IMR-90 (cell line): ENCODE measurements at regions not wholly inside any gene's neighbourhood (a gene's known extent, or its start where the extent isn't known, plus 50 kb on each side); places are given as distances from the start of the nearest gene placed in this dataset.

Source experiments
- ATAC-seq: fragments of 200-7000 bp; cut with Tn5 transposase; 2 replicates; pipeline ENCODE4 v1.9.1; 2020; ENCODE audit warnings: low read depth, mild to moderate bottlenecking, moderate library complexity
- BruUV-seq: library from RNA; stranded (reverse); fragments of 400-500 nt; replicated peaks from 2 replicates; lab custom pipeline; 2021; lab: Mats Ljungman, UMichigan
- CTCF ChIA-PET: fragments of 300-600 bp; formaldehyde crosslinking; extraction: SDS; loops from one replicate; lab custom pipeline; 2021; ENCODE audit warnings: antibody characterized with exemption; lab: Yijun Ruan, JAX
- POLR2A ChIA-PET: fragments of 300-600 bp; sonication (Branson Sonifier 250); formaldehyde crosslinking; loops from one replicate; lab custom pipeline; 2022; ENCODE audit warnings: antibody characterized with exemption; ENCODE audit not compliant: unreplicated experiment; lab: Charles Lee
- DNase-seq: peaks from one replicate; pipeline ENCODE4 v3.0.0; 2013
- H2AFZ ChIP-seq: replicated peaks from 2 replicates; pipeline ENCODE3; 2013; ENCODE audit warnings: low read length, mild to moderate bottlenecking; ENCODE audit not compliant: poor library complexity
- H2AK5ac ChIP-seq: 2 replicates; pipeline ENCODE4 v1.6.1; 2013; ENCODE audit warnings: low read depth, low read length, inconsistent platforms
- H2AK9ac ChIP-seq: replicated peaks from 2 replicates; pipeline ENCODE3; 2013; ENCODE audit warnings: mild to moderate bottlenecking, low read depth, low read length, moderate library complexity; ENCODE audit not compliant: poor library complexity
- H2BK120ac ChIP-seq: 2 replicates; pipeline ENCODE4 v1.6.1; 2013; ENCODE audit warnings: low read depth, low read length, inconsistent platforms
- H2BK15ac ChIP-seq: 3 replicates; pipeline ENCODE4 v1.6.1; 2013; ENCODE audit warnings: low read depth, low read length, inconsistent platforms
- H2BK20ac ChIP-seq: 2 replicates; pipeline ENCODE4 v1.6.1; 2013; ENCODE audit warnings: low read depth, mild to moderate bottlenecking, inconsistent platforms, low read length, moderate library complexity
- H2BK5ac ChIP-seq: 2 replicates; pipeline ENCODE4 v1.6.1; 2013; ENCODE audit warnings: mild to moderate bottlenecking, low read depth, low read length, inconsistent platforms; ENCODE audit not compliant: poor library complexity, severe bottlenecking
- H3K14ac ChIP-seq: replicated peaks from 2 replicates; pipeline ENCODE4 v1.6.1; 2013; ENCODE audit warnings: low read depth, low read length, inconsistent platforms
- H3K18ac ChIP-seq: 2 replicates; pipeline ENCODE4 v1.6.1; 2013; ENCODE audit warnings: low read depth, low read length, control low read depth
- H3K23ac ChIP-seq: 2 replicates; pipeline ENCODE4 v1.6.1; 2013; ENCODE audit warnings: low read depth, low read length, inconsistent platforms
- H3K27ac ChIP-seq: 2 replicates; pipeline ENCODE4 v1.5.1; 2013; ENCODE audit warnings: mild to moderate bottlenecking, control low read depth, low read length; ENCODE audit not compliant: insufficient read depth
- H3K27me3 ChIP-seq: 2 replicates; pipeline ENCODE4 v1.6.1; 2013; ENCODE audit warnings: low read length; ENCODE audit not compliant: control insufficient read depth, insufficient read depth
- H3K36me3 ChIP-seq: 2 replicates; pipeline ENCODE4 v1.6.1; 2013; ENCODE audit warnings: low read length, mixed read lengths; ENCODE audit not compliant: control insufficient read depth, insufficient read depth
- H3K4ac ChIP-seq: 2 replicates; pipeline ENCODE4 v1.6.1; 2013; ENCODE audit warnings: low read depth, low read length, inconsistent platforms
- H3K4me1 ChIP-seq: 2 replicates; pipeline ENCODE4 v1.6.1; 2013; ENCODE audit warnings: low read length, mixed read lengths; ENCODE audit not compliant: control insufficient read depth, insufficient read depth
- H3K4me2 ChIP-seq: 2 replicates; pipeline ENCODE4 v1.6.1; 2013; ENCODE audit warnings: low read depth, mild to moderate bottlenecking, control low read depth, low read length, moderate library complexity
- H3K4me3 ChIP-seq: 2 replicates; pipeline ENCODE4 v1.5.1; 2013; ENCODE audit warnings: low read depth, mild to moderate bottlenecking, control low read depth, low read length, moderate library complexity; ENCODE audit not compliant: insufficient read depth
- H3K56ac ChIP-seq: 2 replicates; pipeline ENCODE4 v1.6.1; 2013; ENCODE audit warnings: low read length, inconsistent platforms; ENCODE audit not compliant: insufficient read depth; ENCODE audit errors: extremely low read depth
- H3K79me1 ChIP-seq, 2 experiments: 2 replicates each; pipeline ENCODE4 v1.6.1; 2013; ENCODE audit warnings: low read length in 2 of 2, inconsistent platforms in 1 of 2, low read depth in 1 of 2
- H3K9ac ChIP-seq: 2 replicates; pipeline ENCODE4 v1.6.1; 2013; ENCODE audit warnings: low read depth, low read length, control low read depth
- H3K9me1 ChIP-seq: 2 replicates; pipeline ENCODE4 v1.6.1; 2013; ENCODE audit warnings: low read length, inconsistent platforms; ENCODE audit not compliant: insufficient read depth
- H3K9me3 ChIP-seq: 2 replicates; pipeline ENCODE4 v1.6.1; 2013; ENCODE audit warnings: low read length; ENCODE audit not compliant: control insufficient read depth, insufficient read depth
- H4K20me1 ChIP-seq: 2 replicates; pipeline ENCODE4 v1.6.1; 2013; ENCODE audit warnings: low read length, inconsistent platforms; ENCODE audit not compliant: insufficient read depth
- H4K5ac ChIP-seq: 2 replicates; pipeline ENCODE4 v1.6.1; 2013; ENCODE audit warnings: mild to moderate bottlenecking, low read depth, low read length, control low read depth
- H4K8ac ChIP-seq, 2 experiments: 2 replicates each; pipeline ENCODE4 v1.6.1; 2013; ENCODE audit warnings: low read depth in 2 of 2, low read length in 2 of 2, control low read depth in 1 of 2, inconsistent platforms in 1 of 2
- H4K91ac ChIP-seq: 2 replicates; pipeline ENCODE4 v1.6.1; 2013; ENCODE audit warnings: low read depth, low read length, inconsistent platforms; ENCODE audit not compliant: insufficient read depth
- FOS ChIP-seq: fragments of 150-350 bp; IDR thresholded peaks from 2 replicates; pipeline ENCODE4 v1.6.1; 2016; ENCODE audit warnings: low read depth, low read length
- MAFK ChIP-seq: IDR thresholded peaks from 2 replicates; pipeline ENCODE4 v1.6.1; 2012; ENCODE audit warnings: low read depth, low read length, improper control_type of control experiment
- MXI1 ChIP-seq: IDR thresholded peaks from 2 replicates; pipeline ENCODE4 v1.6.1; 2012; ENCODE audit warnings: low read depth, mild to moderate bottlenecking, low read length, moderate library complexity, borderline replicate concordance
- NFE2L2 ChIP-seq: fragments of 150-350 bp; IDR thresholded peaks from 2 replicates; pipeline ENCODE4 v1.6.1; 2016; ENCODE audit warnings: low read depth, mild to moderate bottlenecking, low read length
- RCOR1 ChIP-seq: IDR thresholded peaks from 2 replicates; pipeline ENCODE4 v1.6.1; 2012; ENCODE audit warnings: mild to moderate bottlenecking, low read length, improper control_type of control experiment; ENCODE audit not compliant: insufficient replicate concordance
- WGBS, 2 experiments: methylation state at CpG; one replicate each; pipeline versions ENCODE4 v1.1.5 to v1.1.7; 2013; ENCODE audit warnings: missing lambda C conversion rate in 2 of 2; ENCODE audit not compliant: insufficient read length in 1 of 2; ENCODE audit errors: extremely low coverage in 2 of 2; 5-methylcytosine and 5-hydroxymethylcytosine counted together
- dilution Hi-C: fragments of 300-500 bp; cut with HindIII; formaldehyde crosslinking; loops from one replicate; pipeline ENCODE4 v1.14.3; 2018; ENCODE audit warnings: low sequenced_read_pairs; ENCODE audit not compliant: unreplicated experiment
- in situ Hi-C: fragments of 300-500 bp; cut with MboI; formaldehyde crosslinking; loops from 3 replicates; pipeline ENCODE4 v1.14.3; 2019; ENCODE audit warnings: low sequenced_read_pairs, inconsistent platforms, mixed read lengths
- intact Hi-C: fragments of 100-400 bp; cut with micrococcal nuclease; formaldehyde crosslinking; loops from 2 replicates; pipeline ENCODE4 v1.10.0; 2022

- Histone ChIP-seq H4K91ac (no peak overlapping the region), H3K9me3 (peaks cover 4% of the 10 kb centered on the region), H4K20me1 (no peaks in the 10 kb centered on the region), H3K18ac (no peak overlapping the region), H3K27me3 (no peaks in the 10 kb centered on the region), H4K5ac (no peak overlapping the region), H3K56ac (no peak overlapping the region), H2BK15ac (no peak overlapping the region), H3K9me1 (no peaks in the 10 kb centered on the region), H3K9ac (no peak overlapping the region), H3K4me2 (no peak overlapping the region), H3K27ac (no peak overlapping the region), H4K8ac (no peak overlapping the region), H3K79me1 (no peaks in the 10 kb centered on the region), H3K23ac (no peak overlapping the region), H2AFZ (no peak overlapping the region), H3K36me3 (no peaks in the 10 kb centered on the region), H3K4me1 (peaks cover 2% of the 10 kb centered on the region), H2AK5ac (no peak overlapping the region), H2BK120ac (no peak overlapping the region), H3K4ac (no peak overlapping the region), H3K14ac (no peak overlapping the region), H2BK20ac (no peak overlapping the region), H3K4me3 (no peak overlapping the region), H2AK9ac (no peak overlapping the region), H2BK5ac (no peak overlapping the region)
- intact Hi-C loops: no loop called here
- TF ChIP-seq FOS (peak; percentile 15; the same call in 1 of the 2 replicates), NFE2L2 (no peak), RCOR1 (no peak), MAFK (peak; percentile 67; the same call in 1 of the 2 replicates), MXI1 (no peak)
- WGBS, 2 experiments: 100% methylated on average over 2 of the region's 6 CpGs; no CpG with 5 or more reads in 1 of the 2 experiments
- POLR2A ChIA-PET: interaction anchor here (0.7 kb wide), 1 partner anchor 47 kb away, joined by 4 read pairs; no protein-coding TSS in a partner anchor
- CTCF ChIA-PET: interaction anchor here (0.6 kb wide), 1 partner anchor 1586 kb away, joined by 3 read pairs; no protein-coding TSS in a partner anchor
- dilution Hi-C loops: no loop called here
- no TSS peak for BruUV-seq
- in situ Hi-C loops: no loop called here
- DNase-seq: no peak
- ATAC-seq: no peak
These were observed 322.4 kb upstream of the KLF6 start for GRCh38 chr10:4107285-4107851.
